Kidney tubule cell (primary cell): ENCODE measurements at regions not wholly inside any gene's neighbourhood (a gene's known extent, or its start where the extent isn't known, plus 50 kb on each side); places are given as distances from the start of the nearest gene placed in this dataset.

Experiments used
- DNase-seq: peaks from one replicate; pipeline ENCODE4 v3.0.0-alpha.2; 2018; ENCODE audit warnings: low spot score

DNA sequence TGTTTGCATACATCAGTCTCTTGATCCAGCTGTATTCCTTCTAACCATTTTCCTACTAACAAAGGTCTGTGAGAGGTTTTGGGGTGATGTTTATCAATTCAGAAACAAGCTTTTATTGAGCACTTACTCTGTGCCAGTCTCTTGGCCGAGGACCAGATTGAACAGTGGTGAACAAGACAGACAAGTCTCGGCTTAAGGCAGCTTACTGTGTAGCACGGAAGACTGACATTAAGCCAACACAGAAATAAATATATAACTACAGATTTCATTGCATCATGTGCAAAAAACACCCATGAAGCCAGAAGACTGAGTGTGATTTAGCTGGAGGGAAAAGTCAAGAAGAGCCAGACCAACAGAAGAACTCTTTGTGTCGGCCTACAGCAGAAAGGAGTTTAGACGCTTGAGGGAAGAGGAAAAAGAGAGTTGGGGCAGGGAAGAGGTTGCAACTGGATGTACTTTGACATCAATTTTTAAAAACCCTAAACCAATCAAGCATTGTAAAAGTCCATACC is 549.6 kb upstream of the CITED2 start:
- no peak for DNase-seq

DNA sequence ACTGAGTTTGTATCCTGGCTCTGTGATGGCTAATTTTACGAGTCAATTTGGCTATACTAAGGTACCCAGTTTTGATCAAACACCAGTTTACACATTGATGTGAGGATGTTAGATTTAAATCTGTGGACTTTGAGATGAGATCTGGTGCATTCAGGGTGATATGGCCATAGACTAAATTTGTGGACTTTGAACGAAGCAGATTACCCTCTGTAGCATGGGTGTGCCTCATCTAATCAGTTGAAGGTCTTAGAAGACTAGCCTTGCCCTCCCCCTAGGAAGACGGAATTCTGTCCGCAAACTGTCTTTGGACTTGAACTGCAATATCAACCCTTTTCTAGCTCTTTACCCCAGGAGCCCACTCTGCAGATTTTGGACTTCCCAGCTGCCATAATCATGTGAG is 547.8 kb upstream of the CITED2 start:
- no peak for DNase-seq

DNA sequence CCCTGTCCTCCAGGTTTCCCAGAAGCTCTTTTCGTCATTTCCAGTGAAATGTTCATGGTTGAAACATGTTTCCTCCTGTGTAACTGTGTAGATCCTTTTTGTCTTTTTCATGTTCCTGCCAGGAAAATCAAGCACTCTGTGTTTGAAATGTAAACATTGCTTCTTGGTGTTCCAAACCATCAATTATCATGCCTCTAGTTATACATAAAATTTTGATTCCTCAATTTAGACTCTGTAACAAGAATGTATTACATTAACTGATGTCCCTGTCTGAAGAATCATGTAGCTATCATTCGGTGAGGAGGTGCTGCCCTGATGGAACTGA is 546.3 kb upstream of the CITED2 start:
- no peak for DNase-seq

DNA sequence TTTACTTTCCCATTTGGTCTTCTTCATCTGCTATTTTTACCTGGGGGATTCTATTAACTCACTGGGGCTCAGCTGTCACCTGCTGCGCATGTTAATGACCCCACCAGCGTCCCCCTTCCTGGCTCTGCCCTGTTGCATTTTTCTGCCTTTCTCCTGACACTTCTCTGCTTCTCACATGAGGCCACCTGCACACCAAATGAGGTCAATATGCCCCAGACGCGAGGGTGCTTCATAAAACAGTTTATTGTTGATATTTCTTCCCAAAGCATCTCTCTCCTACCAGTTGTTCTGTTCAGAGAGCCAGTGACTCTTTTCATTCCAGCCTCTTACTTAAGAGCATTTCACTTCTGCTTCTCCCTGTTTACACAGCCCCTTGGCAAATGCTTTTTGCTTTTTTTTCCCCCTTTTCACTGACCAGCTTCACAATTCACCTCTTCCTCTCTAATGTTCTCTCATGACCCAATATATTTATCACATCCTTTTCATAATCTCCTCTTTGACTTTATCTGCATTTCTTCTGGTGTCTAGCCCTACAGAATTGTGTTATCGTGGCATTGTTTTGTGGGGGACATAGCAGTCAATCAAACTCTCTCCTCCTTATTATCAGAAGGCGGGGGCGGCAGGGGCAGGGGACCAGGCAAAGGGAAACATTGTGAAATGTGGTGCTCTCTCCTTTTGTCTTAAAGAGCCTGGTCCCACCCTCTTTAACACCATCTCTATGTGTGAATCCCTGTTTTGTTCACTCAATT is 545.8 kb upstream of the CITED2 start:
- DNase-seq: no peak

DNA sequence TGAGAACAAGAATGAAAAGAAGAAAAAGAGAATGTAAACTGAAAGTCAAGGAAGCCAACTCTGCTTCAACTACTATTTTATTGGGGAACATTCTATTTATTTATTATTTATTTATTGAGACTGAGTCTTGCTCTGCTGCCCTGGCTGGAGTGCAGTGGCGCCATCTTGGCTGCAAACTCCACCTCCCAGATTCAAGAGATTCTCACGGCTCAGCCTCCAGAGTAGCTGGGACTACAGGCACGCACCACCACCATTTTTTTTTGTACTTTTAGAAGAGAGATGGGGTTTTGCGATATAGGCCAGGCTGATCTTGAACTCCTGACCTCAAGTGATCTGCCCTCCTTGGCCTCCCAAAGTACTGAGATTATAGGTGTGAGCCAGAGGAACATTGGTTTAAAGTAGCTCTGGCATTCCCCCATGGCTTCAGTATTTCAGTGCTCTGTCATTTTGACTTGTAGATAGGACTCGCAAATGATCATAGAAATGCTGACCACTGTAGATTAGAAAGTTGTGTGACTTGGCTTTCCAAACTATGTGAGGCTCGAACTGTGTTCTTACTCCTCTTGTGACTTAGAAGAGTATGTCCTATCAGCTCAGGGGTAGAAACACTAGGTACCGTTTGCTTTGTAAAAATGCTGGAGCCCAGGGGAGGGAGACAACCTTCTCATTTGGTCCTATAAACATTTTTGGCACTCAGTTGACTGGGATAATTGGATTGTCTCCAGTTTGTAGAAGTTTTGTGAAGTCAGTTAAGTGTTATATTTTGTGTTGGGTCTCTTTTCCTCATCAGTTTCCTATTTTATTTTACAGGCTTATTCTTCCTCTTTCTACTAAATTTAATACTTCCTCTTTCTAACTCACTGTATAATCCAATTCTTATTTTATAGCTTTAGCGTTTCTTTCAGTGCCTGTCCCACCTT is 544.9 kb upstream of the CITED2 start:
- DNase-seq: no peak

DNA sequence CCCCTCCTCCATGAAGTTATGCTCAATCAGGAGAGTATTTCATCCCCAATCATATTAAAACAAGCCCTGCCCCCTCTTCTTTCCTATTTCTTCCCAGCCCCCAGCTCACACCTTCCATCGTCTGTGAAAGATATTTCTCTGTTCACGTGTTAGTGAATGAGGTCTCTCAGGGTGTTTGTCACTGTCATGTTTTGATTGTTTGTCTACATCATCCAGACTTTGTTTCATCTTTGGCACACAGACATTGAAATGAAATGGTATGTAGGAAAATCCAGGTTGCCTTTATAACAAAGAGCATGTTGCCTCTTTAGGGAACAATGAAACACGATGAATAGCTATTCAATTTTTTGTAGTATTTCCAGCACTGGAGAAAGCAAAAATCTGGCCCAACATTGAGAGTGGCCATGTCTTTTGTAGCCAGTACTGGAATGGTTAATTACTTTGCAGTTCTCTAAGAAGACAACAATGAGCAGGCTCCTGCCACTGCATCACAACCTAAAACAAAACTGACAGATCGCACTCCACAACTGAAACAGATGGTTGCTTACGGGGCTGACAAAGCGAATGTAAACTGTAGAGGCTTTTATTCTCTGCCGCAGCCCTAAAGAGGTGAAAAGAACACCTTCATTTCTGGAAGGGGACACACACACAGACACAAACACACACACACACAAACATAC is 543.6 kb upstream of the CITED2 start:
- no peak for DNase-seq

DNA sequence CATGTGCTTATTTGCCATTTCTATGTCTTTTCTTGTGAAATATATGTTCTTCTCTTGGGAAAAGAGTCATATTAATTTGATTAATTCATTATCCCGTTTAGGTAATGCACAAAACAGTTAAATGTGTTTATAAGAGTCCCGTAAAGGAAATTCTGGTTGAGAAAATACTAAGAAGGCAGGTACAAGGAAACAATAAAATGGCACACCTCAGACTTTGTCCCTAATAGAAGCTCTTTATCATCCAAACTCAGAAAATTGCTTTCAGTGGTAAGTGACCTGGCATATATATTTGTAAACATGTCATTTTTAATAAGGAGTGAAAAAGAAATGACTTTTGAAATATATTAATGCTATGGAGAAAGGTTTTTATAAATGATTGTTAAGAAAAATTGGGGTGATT is 540.5 kb upstream of the CITED2 start:
- DNase-seq: no peak

DNA sequence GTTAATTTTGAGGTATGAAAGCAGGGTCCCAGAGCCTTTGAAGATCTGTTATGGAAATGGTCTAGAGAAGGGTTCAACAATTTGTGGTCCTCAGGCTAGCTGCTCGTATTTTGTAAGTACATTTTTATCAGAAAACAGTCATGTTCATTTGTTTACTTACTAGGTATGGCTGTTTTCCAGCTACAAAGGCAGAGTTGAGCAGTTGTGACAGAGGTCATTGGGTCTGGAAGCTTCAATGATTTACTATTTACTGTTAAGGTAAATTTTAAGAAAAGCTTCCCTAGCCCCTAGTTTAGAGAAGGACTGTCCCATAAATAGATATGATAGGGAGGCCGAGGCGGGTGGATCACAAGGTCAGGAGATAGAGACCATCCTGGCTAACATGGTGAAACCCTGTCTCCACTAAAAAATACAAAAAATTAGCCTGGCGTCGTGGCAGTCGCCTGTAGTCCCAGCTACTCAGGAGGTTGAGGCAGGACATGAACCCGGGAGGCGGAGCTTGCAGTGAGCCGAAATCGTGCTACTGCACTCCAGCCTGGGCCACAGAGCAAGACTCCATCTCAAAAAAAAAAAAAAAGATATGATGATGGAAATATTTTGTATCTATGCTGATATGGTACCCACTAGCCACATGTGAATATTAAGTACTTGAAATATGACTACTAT is 538.4 kb upstream of the CITED2 start:
- no peak for DNase-seq

DNA sequence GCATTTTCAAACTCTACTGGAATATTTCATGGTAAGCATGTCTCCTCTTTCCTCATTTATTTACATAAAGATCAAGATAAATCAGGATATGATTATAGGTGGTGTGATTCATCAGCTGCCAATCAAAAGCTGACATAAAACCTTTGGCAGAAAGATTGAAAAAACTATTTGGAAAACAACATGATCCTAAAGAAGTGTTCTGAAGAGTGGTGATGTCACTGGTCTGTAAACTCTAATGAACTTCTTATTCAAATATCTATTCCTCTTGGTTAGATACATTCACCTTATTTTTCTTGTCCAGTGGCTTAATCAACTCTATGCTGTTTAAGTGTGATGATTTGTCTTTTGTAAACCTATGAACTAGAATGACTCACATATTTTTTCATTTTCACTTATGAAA is 535.5 kb upstream of the CITED2 start:
- DNase-seq: no peak

DNA sequence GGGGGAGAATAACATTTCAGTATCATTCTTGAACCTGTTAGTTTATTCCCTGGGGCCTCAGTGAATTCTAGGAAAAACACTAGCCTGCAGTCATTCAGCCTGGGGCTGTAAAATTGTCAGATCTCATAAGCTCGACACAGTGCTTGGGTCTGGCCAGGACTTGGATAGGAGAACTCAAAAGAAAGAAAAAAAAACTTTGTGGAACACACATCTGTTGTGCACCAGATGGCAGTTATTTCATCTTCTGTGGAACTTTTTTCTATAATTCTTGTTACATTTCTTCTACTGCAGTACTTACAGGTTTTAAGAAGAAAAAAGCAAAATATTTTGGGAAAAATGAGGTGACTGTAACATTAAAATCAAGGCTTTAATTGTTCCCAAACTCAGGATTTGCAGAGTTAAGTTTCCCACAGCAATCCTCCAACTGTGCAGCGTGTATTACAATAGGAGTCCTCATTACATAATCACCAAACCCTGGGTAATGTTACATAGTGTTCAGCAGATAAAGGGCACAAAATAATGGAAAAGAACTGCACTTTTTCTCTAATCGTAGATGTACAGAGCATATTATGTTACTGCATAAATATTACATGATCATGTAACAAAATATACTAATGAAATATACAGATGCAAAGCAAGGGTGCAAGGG is 531.1 kb upstream of the CITED2 start:
- DNase-seq: no peak

DNA sequence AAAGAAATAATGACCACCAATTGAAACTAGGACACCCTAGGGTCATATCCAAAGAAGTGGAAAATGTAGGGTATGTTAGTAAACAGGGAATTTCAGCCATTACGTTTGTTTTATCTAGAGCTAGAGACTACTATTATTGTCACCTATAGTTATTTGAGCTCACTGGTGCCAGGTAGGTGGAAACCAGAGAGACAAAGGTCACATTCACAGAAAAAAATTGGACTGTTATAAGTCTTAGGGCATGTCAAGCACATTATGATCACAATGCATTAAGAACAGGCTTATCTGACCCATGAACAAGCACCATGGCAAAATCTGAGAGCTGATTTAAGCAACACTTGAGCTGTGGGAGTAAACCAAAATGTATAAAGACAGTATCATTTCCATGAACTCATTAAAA is 530.1 kb upstream of the CITED2 start:
- DNase-seq: no peak

DNA sequence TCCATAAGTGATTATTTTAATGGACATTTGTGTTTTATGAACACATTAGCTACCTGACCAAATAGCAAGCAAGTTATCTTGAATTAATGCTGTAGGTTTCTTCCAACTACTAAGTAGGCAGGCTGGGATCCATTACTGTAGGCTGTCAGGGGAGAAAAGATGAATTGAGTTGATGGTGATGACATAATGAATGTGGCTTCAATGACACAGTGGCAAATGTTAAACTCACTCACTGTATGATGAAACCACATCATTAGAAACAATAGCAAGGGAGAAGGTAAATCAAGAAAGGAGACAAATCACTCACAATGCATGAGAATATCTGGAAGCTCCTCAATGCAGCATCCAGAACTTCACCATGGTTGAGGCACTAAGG is 529.7 kb upstream of the CITED2 start:
- peak; percentile 6 for DNase-seq

DNA sequence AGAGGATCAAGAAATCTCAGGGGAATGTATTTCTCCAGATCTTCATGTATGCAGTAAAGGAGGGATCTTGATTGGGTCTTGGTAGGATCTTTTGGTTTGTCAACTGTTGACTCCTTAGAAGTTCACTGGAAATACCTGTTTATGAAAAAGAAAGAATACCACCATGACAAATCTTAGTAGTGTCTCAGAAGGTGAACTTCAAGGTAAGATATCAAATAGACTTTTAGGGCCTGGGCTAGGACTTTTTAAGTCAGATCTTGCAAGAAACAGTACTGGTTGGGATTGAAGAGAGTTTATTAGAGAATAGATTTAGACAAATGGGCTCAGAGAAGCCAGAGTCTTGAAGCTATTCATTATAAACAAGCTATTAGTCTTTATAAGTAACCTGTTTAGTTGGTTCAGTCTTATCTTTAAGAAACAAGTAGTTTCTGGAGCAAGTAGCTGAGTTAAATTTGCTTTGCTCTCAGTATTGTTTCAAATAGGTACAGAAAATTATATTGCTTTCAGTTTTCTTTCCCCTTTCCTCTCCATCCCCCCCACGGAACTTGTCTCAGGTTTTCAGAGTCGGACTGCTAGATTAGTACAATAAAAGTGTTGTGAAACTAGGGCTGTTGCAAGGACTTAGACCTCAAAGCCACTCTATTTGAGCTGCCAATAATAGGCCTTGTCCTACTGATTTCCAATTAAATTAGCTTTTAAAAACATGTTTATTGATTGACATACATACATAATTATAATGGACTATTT is 529.1 kb upstream of the CITED2 start:
- DNase-seq: no peak

DNA sequence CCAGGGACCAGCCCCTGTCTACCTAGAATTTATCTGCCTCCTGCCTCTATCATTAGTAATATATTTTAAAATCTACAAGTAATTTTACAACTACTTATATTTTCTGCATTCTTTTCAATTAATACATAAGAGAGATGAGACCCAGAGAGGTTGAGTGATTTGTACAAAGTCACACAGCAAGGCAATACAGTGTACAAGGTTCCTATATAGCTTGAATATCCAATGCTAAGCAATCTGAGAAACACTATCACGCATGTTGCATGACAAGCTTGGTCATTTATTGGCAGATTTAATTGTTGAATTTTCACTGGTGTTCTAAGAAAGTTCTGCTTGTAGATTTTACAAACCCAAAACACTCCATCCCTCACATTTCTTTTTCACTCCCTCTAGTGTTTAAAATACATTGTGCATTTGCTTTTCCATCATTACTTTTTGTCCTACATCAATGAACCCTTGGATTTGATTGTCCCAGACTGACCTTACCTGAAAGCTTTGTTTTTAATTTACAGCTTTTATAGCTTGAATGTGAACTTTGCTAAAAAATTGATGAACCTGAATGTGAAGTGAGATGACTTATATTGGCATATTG is 520.9 kb upstream of the CITED2 start:
- DNase-seq: no peak

DNA sequence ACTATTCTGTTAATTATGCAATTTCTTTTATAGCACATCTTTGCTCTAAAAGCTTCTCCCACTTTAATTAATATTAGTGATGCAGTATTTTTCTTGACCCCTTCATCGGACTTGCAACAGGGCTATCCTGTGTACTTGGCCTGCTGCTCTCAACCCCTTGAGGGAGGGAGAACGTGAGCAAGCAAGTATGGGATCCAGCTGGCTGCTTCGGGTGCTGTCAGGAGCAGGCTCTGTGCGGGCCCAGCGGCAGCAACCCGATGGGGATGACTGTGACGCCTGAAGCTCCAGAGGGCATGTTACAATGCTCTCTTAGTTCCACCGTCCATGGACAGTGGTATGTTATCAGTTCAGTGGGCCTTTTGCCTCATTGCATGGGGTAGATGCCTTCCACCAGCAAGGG is 519.8 kb upstream of the CITED2 start:
- DNase-seq: no peak

DNA sequence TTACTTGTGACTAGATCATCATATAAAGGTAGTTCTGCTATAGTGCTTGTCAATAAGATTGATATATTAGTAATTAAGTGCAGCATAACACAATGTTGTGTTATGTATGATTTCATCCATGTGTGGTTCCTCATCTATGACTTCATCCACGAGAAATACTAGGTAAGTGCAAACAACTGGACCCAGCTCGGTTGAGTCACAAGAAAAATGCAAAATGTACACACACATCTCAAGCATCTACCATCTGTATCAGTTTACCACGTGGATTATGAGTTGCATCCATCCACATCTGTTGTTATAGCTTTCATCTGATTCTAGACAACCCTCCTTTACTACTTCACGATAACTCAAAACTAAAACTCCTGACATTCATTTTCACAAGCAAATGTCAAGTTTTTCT is 517.0 kb upstream of the CITED2 start:
- no peak for DNase-seq

DNA sequence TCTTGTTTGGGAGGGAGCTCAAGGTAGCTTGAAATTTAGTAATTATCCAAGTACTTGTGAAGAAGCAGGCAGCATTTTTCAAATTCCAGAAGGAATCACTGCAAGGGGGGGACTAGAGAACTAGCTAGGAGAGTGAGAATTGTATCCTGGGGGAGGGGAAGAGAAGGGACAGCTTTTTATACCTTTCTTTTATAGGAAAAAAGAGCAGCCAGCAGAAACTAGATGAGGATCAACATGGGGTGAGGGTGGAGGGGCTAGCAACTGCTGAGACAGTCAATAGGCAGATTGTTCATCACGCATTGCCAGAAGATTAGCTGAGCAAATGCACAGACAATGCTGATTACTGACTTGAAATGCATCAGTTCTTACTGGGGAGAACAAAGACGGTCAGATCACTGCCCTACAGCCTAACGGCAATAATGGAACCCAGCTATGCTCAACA is 514.3 kb upstream of the CITED2 start:
- DNase-seq: peak; percentile 45

DNA sequence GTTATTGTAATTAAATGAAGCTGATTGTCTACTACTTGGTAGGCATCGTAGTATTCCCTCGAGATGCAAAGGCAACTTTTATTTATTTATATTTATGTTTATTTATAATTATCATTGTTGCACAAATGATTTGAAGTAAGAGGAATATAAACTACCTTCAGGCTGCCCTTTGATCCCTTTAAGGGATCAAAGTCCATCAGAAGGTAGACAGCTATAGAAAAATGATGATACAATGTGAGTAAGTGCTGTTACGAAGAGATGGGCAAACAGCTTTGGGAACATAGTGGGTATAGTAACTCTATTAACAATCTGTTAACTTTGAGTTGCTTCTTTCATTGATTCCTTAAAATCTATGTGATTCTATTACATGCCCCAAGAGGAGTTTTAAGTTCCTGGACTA is 512.8 kb upstream of the CITED2 start:
- no peak for DNase-seq

DNA sequence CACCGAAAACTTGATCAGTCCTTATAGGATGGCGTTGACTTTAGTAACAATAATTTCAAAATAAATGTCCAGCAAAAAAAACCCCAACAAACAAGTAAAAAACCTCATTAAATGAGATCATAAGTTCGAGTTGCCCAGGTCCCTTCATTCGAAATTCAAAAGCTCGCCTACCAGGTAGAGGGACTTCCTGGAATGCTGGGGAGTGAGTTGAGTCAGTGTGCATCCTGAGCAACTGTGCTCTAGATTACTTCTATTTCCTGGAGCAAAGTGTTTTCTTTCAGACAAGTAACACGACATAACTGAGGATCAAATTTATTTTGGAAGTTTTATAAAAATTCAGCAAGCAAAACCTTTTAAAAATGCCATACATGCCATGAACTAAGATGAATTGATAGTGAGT is 511.9 kb upstream of the CITED2 start:
- peak; percentile 49 for DNase-seq

DNA sequence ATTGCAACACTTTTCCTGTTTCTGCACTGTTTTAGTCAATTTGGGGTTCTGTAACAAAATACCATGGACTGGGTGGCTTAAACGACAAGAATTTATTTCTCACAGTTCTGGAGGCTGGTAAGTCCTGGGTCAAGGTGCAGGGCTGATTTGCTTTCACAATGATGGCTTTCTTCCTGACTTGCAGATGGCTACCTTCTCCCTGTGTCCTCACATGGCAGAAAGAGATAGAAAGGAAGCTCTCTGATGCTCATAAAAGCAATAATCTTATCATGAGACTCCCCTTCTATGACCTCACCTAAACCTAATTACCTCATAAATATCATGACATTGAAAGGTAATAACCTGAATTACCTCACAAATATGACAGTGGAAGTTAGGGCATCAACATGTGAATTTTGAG is 511.5 kb upstream of the CITED2 start:
- DNase-seq: no peak

DNA sequence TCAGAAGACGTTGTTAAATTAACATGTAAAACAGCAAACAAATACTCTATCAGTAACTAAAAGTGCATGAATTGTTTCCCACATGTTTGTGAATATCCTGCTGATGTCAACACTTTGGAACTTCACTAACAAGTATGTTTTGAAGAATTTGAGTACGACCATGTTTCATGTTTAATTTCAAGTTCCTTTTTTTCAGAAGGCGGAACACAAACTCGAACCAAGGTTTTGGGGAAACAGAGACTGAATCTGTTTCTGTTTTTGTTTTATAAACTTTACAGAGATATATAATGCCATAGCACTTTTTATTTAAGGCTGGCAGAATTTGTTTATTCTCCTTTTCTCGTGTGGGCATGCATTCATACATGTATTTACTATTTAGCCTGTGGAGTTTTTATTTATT is 509.3 kb upstream of the CITED2 start:
- peak; percentile 39 for DNase-seq
